ENCODE measurements at regions not wholly inside any gene's neighbourhood (a gene's known extent, or its start where the extent isn't known, plus 50 kb on each side); places are given as distances from the start of the nearest gene placed in this dataset.
A peak's percentile ranks its signal among the peaks of the same experiment; 100 is the strongest.
"Not testable (repeated sequence)": the region's sequence is repeated elsewhere in the genome, so short reads cannot be mapped to it uniquely, and the experiment has no call there.

DNA sequence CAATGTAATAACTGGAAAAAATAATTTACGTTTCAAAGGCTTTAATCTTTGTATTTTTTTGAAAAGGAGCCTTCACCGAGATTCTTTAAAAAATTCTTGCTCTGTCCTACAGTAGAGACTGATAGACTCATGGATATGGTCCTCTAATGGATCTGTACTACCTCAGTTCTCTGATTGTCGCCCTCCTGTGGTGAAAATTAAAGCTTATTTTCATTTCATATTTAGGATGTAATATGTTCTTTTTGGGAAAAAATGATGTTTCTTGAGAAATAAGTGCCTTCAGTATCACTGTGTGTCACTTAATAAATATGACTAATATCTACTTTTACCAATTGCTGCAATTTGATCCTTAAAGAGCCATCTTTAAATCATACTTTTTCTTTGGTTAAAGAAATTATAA, 4593.3 kb upstream of the OR11H1 start:
- H3K27me3 ChIP-seq; H3K36me3 ChIP-seq; H3K4me3 ChIP-seq; H3K4me1 ChIP-seq; H3K27ac ChIP-seq; DNase-seq; intact Hi-C loops (cut with DNase I); ATAC-seq: not testable (repeated sequence)
- TF ChIP-seq, protein P1, sequence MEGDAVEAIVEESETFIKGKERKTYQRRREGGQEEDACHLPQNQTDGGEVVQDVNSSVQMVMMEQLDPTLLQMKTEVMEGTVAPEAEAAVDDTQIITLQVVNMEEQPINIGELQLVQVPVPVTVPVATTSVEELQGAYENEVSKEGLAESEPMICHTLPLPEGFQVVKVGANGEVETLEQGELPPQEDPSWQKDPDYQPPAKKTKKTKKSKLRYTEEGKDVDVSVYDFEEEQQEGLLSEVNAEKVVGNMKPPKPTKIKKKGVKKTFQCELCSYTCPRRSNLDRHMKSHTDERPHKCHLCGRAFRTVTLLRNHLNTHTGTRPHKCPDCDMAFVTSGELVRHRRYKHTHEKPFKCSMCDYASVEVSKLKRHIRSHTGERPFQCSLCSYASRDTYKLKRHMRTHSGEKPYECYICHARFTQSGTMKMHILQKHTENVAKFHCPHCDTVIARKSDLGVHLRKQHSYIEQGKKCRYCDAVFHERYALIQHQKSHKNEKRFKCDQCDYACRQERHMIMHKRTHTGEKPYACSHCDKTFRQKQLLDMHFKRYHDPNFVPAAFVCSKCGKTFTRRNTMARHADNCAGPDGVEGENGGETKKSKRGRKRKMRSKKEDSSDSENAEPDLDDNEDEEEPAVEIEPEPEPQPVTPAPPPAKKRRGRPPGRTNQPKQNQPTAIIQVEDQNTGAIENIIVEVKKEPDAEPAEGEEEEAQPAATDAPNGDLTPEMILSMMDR (IDR thresholded peaks at IDR 0.05): peak in 3 of 12 donors; percentile 6 to 17 (median 15)
- peaks cover 0 to 51% (median 4%) of the 10 kb centered on the region in 12 donors for H3K9me3 ChIP-seq
- 20 to 26% (median 25%) methylated on average over 3 of the region's 3 CpGs for WGBS, 4 donors

DNA sequence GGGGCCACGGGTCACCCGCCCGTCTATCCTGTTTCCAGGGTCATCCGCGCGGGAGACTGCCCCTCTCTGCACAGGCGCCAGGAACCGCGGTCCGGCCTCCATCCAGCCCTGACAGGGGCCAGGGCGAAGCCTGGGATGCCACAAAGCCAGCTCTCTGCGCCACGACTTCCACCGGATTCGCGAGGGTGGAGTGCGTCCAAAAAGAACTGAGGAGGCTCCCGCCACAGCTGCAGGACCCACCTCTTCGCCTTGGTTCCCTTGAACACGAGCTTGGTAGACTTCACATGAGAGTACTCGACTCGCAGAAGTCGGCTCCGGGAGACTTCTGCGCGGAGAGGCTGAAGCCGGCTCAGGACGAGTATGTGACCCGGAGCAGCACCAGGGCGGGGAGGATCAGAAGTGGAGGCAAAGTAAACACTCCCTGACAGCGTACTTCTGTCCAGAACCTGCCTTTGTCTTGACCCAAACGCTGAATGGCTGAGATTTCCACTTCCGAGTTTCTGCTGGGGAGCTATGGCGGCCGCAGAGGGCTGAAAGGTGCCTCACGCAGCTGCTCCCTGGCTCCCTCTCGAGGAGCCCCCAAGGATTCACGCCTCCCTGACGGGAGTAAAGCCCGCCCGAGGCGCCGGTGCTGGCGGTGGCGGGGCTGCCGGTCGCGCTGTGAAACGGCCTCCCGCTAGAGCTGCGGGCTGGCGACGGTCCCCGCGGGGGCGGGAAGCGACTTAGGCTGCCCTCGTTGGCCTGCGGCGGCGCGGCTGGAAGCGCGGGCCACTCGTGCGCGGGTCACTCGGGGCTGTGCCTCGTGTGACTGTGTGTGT, 4566.7 kb upstream of the OR11H1 start:
- Histone ChIP-seq H3K27me3 (peaks cover 0 to 10% (median 0%) of the 10 kb centered on the region in 9 donors), H3K4me3 (no peak overlapping the region), H3K36me3 (no peaks in the 10 kb centered on the region), H3K4me1 (no peaks in the 10 kb centered on the region), H3K27ac (no peak overlapping the region), H3K9me3 (peaks cover 0 to 43% (median 11%) of the 10 kb centered on the region in 12 donors)
- intact Hi-C loops (cut with DNase I): no loop called here
- ATAC-seq (peak in 1 of 4 donors; percentile 39), DNase-seq (peak in 2 of 5 donors; percentile 23 to 69)
- TF ChIP-seq, protein P1 (IDR thresholded peaks at IDR 0.05): no peak
- no peak for TF ChIP-seq POLR2A (IDR thresholded peaks at IDR 0.05)
- 62 to 74% (median 65%) methylated on average over 63 to 69 of the region's 69 CpGs for WGBS, 4 donors

GRCh38 chr22:10961861-10962255, 4566.1 kb upstream of the OR11H1 start:
- H3K27ac ChIP-seq; intact Hi-C loops (cut with DNase I): not testable (repeated sequence)

More at GRCh38 chr22:10961861-10962255, 4566.1 kb upstream of the OR11H1 start:
- WGBS, 4 donors: 73 to 77% (median 74%) methylated on average over 14 of the region's 14 CpGs
- Histone ChIP-seq H3K27me3 (peaks cover 0 to 10% (median 0%) of the 10 kb centered on the region in 9 donors), H3K9me3 (peaks cover 0 to 43% (median 11%) of the 10 kb centered on the region in 12 donors)
- not testable (repeated sequence) for H3K4me3 ChIP-seq, ATAC-seq, H3K36me3 ChIP-seq, H3K4me1 ChIP-seq
- DNase-seq: peak in 1 of 5 donors; percentile 42
